ENCODE measurements at regions not wholly inside any gene's neighbourhood (a gene's known extent, or its start where the extent isn't known, plus 50 kb on each side); places are given as distances from the start of the nearest gene placed in this dataset.

DNA sequence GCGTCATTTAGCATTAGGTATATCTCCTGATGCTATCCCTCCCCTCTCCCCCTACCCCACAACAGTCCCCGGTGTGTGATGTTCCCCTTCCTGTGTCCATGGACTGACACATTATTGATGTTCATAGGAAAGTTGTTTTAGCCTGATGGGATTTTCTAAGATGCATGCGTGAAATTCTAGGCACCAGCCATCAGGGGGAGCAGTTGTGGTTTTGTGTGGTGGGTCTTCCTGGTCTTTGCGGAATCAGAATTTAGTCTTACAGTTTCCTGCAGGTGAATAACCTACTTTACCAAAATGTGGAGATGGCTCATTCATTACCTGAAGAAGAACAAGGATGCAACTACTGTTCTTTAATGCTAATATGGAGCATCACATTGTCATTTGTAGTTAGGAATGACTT, 455.0 kb upstream of the THBS1 start:
- TF ChIP-seq POLR2A (IDR thresholded peaks at IDR 0.05; ENCODE audit: low read length) (no peak), MYC (IDR thresholded peaks at IDR 0.05; ENCODE audit: borderline replicate concordance, low read length) (no peak), RAD21 (conservative IDR thresholded peaks at IDR 0.05 in 1 of 2, IDR thresholded peaks at IDR 0.05 in 1 of 2) (peak in 1 of 2 experiments; percentile 55; a peak in 3 of 5 replicates), RNF2 (IDR thresholded peaks at IDR 0.05; ENCODE audit: borderline replicate concordance, low read depth) (no peak)
- TF ChIP-seq, protein P1, sequence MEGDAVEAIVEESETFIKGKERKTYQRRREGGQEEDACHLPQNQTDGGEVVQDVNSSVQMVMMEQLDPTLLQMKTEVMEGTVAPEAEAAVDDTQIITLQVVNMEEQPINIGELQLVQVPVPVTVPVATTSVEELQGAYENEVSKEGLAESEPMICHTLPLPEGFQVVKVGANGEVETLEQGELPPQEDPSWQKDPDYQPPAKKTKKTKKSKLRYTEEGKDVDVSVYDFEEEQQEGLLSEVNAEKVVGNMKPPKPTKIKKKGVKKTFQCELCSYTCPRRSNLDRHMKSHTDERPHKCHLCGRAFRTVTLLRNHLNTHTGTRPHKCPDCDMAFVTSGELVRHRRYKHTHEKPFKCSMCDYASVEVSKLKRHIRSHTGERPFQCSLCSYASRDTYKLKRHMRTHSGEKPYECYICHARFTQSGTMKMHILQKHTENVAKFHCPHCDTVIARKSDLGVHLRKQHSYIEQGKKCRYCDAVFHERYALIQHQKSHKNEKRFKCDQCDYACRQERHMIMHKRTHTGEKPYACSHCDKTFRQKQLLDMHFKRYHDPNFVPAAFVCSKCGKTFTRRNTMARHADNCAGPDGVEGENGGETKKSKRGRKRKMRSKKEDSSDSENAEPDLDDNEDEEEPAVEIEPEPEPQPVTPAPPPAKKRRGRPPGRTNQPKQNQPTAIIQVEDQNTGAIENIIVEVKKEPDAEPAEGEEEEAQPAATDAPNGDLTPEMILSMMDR (IDR thresholded peaks at IDR 0.05) = peak; percentile 13; the same call in 1 of the 3 replicates
- TF ChIP-seq, protein P2, sequence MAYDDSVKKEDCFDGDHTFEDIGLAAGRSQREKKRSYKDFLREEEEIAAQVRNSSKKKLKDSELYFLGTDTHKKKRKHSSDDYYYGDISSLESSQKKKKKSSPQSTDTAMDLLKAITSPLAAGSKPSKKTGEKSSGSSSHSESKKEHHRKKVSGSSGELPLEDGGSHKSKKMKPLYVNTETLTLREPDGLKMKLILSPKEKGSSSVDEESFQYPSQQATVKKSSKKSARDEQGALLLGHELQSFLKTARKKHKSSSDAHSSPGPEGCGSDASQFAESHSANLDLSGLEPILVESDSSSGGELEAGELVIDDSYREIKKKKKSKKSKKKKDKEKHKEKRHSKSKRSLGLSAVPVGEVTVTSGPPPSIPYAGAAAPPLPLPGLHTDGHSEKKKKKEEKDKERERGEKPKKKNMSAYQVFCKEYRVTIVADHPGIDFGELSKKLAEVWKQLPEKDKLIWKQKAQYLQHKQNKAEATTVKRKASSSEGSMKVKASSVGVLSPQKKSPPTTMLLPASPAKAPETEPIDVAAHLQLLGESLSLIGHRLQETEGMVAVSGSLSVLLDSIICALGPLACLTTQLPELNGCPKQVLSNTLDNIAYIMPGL (CRISPR knock-in tag; IDR thresholded peaks at IDR 0.05; ENCODE audit: borderline replicate concordance) = no peak
- TF ChIP-seq, protein P3, sequence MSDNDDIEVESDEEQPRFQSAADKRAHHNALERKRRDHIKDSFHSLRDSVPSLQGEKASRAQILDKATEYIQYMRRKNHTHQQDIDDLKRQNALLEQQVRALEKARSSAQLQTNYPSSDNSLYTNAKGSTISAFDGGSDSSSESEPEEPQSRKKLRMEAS (IDR thresholded peaks at IDR 0.05) = no peak

Data from A549 (cell line).